C4-2B (cell line): ENCODE measurements at regions not wholly inside any gene's neighbourhood (a gene's known extent, or its start where the extent isn't known, plus 50 kb on each side); places are given as distances from the start of the nearest gene placed in this dataset.

Source experiments
- ZFX ChIP-seq: fragments of 450-650 bp; IDR thresholded peaks from 2 replicates; pipeline ENCODE4 v1.6.1; 2017
- TF ChIP-seq, protein P1 (sequence below): fragments of 450-650 bp; conservative IDR thresholded peaks from 2 replicates; pipeline ENCODE4 v1.5.1; 2017; ENCODE audit warnings: mild to moderate bottlenecking

DNA sequence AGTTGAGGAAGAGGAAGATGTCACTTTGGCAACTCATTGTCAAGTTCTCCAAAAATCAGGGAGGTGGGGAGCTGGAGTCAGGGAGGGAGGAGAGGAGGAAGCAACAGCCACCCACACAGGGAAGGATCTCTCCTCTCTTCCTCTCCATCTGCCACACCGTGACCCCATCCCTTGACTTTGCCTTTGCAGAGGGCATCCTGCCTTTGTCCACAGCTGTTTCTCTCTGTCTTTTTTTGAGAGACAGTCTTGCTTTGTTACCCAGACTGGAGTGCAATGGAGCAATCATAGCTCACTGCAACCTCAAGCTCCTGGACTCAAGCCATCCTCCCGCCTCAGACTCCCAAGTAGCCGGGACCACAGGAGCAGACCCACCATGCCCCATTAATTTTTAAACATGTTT, 276.0 kb downstream of the SHOX start:
- TF ChIP-seq, protein P1, sequence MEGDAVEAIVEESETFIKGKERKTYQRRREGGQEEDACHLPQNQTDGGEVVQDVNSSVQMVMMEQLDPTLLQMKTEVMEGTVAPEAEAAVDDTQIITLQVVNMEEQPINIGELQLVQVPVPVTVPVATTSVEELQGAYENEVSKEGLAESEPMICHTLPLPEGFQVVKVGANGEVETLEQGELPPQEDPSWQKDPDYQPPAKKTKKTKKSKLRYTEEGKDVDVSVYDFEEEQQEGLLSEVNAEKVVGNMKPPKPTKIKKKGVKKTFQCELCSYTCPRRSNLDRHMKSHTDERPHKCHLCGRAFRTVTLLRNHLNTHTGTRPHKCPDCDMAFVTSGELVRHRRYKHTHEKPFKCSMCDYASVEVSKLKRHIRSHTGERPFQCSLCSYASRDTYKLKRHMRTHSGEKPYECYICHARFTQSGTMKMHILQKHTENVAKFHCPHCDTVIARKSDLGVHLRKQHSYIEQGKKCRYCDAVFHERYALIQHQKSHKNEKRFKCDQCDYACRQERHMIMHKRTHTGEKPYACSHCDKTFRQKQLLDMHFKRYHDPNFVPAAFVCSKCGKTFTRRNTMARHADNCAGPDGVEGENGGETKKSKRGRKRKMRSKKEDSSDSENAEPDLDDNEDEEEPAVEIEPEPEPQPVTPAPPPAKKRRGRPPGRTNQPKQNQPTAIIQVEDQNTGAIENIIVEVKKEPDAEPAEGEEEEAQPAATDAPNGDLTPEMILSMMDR: no peak
- TF ChIP-seq ZFX: no peak
